ENCODE measurements at regions not wholly inside any gene's neighbourhood (a gene's known extent, or its start where the extent isn't known, plus 50 kb on each side); places are given as distances from the start of the nearest gene placed in this dataset.

DNA sequence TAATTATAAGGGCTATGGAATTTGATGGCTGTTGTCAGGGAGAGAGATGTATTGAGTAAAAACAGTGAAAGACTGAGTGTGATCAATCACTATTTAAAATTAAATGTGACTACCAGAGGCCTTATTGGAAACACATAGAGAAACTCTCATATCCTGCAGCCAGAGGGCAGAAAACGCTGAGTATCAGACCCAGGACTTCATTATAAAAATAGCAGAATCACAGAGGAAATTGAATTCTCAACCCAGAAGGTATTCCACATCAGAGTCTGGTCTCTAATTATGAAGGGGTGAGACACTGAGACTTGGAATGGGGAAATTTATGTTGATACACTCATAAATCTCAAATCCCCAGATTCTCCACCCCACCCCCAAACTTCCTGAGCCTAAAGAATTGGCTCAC, 69.5 kb upstream of the IL6 start:
- no peak for TF ChIP-seq POLR2A (IDR thresholded peaks at IDR 0.05; ENCODE audit: control extremely low read depth in 1 of 2, low read depth in 2 of 2, low read length in 2 of 2)
- TF ChIP-seq, protein P1, sequence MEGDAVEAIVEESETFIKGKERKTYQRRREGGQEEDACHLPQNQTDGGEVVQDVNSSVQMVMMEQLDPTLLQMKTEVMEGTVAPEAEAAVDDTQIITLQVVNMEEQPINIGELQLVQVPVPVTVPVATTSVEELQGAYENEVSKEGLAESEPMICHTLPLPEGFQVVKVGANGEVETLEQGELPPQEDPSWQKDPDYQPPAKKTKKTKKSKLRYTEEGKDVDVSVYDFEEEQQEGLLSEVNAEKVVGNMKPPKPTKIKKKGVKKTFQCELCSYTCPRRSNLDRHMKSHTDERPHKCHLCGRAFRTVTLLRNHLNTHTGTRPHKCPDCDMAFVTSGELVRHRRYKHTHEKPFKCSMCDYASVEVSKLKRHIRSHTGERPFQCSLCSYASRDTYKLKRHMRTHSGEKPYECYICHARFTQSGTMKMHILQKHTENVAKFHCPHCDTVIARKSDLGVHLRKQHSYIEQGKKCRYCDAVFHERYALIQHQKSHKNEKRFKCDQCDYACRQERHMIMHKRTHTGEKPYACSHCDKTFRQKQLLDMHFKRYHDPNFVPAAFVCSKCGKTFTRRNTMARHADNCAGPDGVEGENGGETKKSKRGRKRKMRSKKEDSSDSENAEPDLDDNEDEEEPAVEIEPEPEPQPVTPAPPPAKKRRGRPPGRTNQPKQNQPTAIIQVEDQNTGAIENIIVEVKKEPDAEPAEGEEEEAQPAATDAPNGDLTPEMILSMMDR (IDR thresholded peaks at IDR 0.05; ENCODE audit: control extremely low read depth in 1 of 3, insufficient read depth in 1 of 3, low read depth in 1 of 3, low read length in 3 of 3), result peak in 2 of 3 experiments; percentile 21 to 31; a peak in 2 of 4 replicates
